H1 (cell line): ENCODE measurements at regions not wholly inside any gene's neighbourhood (a gene's known extent, or its start where the extent isn't known, plus 50 kb on each side); places are given as distances from the start of the nearest gene placed in this dataset.

Source experiments
- CTCF ChIA-PET: fragments of 300-600 bp; sonication (Branson Sonifier 250); formaldehyde crosslinking; loops from one replicate; lab custom pipeline; 2021; ENCODE audit not compliant: partially characterized antibody; lab: Charles Lee
- POLR2A ChIA-PET: fragments of 300-600 bp; sonication (Branson Sonifier 250); formaldehyde crosslinking; loops from one replicate; lab custom pipeline; 2021; ENCODE audit warnings: inconsistent platforms; ENCODE audit not compliant: partially characterized antibody; lab: Charles Lee
- DNase-seq, 2 experiments: peaks; one replicate each; pipeline versions ENCODE4 v3.0.0 to v3.0.0-alpha.2; 2010 to 2022; ENCODE audit warnings: low spot score in 2 of 2, low read depth in 1 of 2, mixed read lengths in 1 of 2
- FAIRE-seq: peaks from 2 replicates; lab custom pipeline; 2011; peaks lifted over from hg19 to GRCh38; lab: Jason Lieb, UNC
- H2AFZ ChIP-seq: 2 replicates; pipeline ENCODE4 v1.8.1; 2012; ENCODE audit warnings: low read length, inconsistent platforms
- H2AK5ac ChIP-seq: 2 replicates; pipeline ENCODE4 v1.6.1; 2013; ENCODE audit warnings: low read depth, low read length
- H2BK120ac ChIP-seq: replicated peaks from 2 replicates; pipeline ENCODE3; 2013; ENCODE audit warnings: low read depth, low read length, inconsistent platforms
- H2BK12ac ChIP-seq: 2 replicates; pipeline ENCODE4 v1.6.1; 2013; ENCODE audit warnings: low read depth, low read length
- H2BK15ac ChIP-seq: 2 replicates; pipeline ENCODE4 v1.6.1; 2013; ENCODE audit warnings: low read length
- H2BK20ac ChIP-seq: 2 replicates; pipeline ENCODE4 v1.6.1; 2013; ENCODE audit warnings: low read length
- H2BK5ac ChIP-seq: 2 replicates; pipeline ENCODE4 v1.6.1; 2013; ENCODE audit warnings: low read depth, low read length
- H3K14ac ChIP-seq: 2 replicates; pipeline ENCODE4 v1.6.1; 2013; ENCODE audit warnings: inconsistent platforms; ENCODE audit not compliant: insufficient read length
- H3K18ac ChIP-seq: 2 replicates; pipeline ENCODE4 v1.6.1; 2013; ENCODE audit warnings: low read length; ENCODE audit errors: extremely low read depth
- H3K23ac ChIP-seq: 2 replicates; pipeline ENCODE4 v1.6.1; 2013; ENCODE audit warnings: inconsistent platforms; ENCODE audit not compliant: insufficient read length
- H3K23me2 ChIP-seq: 2 replicates; pipeline ENCODE4 v1.6.1; 2013; ENCODE audit warnings: low read depth, low read length
- H3K27ac ChIP-seq: 2 replicates; pipeline ENCODE4 v1.6.1; 2011; ENCODE audit warnings: low read depth, low read length, inconsistent platforms
- H3K27me3 ChIP-seq, 4 experiments: replicated peaks in 1 of 4; 1 replicate in 1 of 4; 2 replicates in 3 of 4; pipeline versions ENCODE4 v1.6.1 to v1.8.1; 2011 to 2013; ENCODE audit warnings: low read length in 3 of 4, mild to moderate bottlenecking in 3 of 4, inconsistent platforms in 2 of 4, mixed read lengths in 2 of 4, moderate library complexity in 1 of 4; ENCODE audit not compliant: control insufficient read depth in 3 of 4, insufficient read depth in 3 of 4; ENCODE audit errors: extremely low read depth in 1 of 4
- H3K36me3 ChIP-seq, 4 experiments: 2 replicates each; pipeline versions ENCODE4 v1.6.1 to v1.8.1; 2011 to 2013; ENCODE audit warnings: mild to moderate bottlenecking in 4 of 4, low read length in 3 of 4, moderate library complexity in 2 of 4, control low read depth in 1 of 4, inconsistent platforms in 1 of 4; ENCODE audit not compliant: insufficient read depth in 4 of 4, control insufficient read depth in 2 of 4
- H3K4ac ChIP-seq: replicated peaks from 2 replicates; pipeline ENCODE3; 2013; ENCODE audit warnings: low read length, low read depth, mixed read lengths, inconsistent platforms; ENCODE audit not compliant: insufficient read length
- H3K4me1 ChIP-seq, 4 experiments: replicated peaks in 1 of 4; 1 replicate in 1 of 4; 2 replicates in 3 of 4; pipeline versions ENCODE4 v1.6.1 to v1.8.1; 2011 to 2013; ENCODE audit warnings: low read length in 3 of 4, inconsistent platforms in 2 of 4, mixed read lengths in 1 of 4; ENCODE audit not compliant: insufficient read depth in 4 of 4, control insufficient read depth in 3 of 4
- H3K4me2 ChIP-seq, 2 experiments: 2 replicates each; pipeline versions ENCODE4 v1.6.1 to v1.8.1; 2011 to 2013; ENCODE audit warnings: low read depth in 2 of 2, low read length in 2 of 2, control low read depth in 1 of 2, inconsistent platforms in 1 of 2, mild to moderate bottlenecking in 1 of 2; ENCODE audit not compliant: insufficient read depth in 1 of 2
- H3K4me3 ChIP-seq, 4 experiments: fragments of 200-600, 300-600 bp in 1 of 4; sonication (generic), shearing (Covaris generic), sonication (Bioruptor Twin) in 1 of 4; 2 replicates each; pipeline versions ENCODE4 v1.5.1 to v1.8.1; 2011 to 2016; ENCODE audit warnings: low read length in 4 of 4, low read depth in 3 of 4, control low read depth in 2 of 4, inconsistent platforms in 2 of 4, mild to moderate bottlenecking in 2 of 4, mixed read lengths in 1 of 4, moderate library complexity in 1 of 4; ENCODE audit not compliant: insufficient read depth in 2 of 4; ENCODE audit errors: extremely low read depth in 1 of 4
- H3K56ac ChIP-seq: replicated peaks from 2 replicates; pipeline ENCODE3; 2013; ENCODE audit warnings: low read depth, mild to moderate bottlenecking, mixed read lengths, low read length, inconsistent platforms; ENCODE audit not compliant: insufficient read length
- H3K79me1 ChIP-seq: 2 replicates; pipeline ENCODE4 v1.6.1; 2013; ENCODE audit warnings: low read depth, low read length, control low read depth
- H3K79me2 ChIP-seq, 2 experiments: 2 replicates each; pipeline versions ENCODE4 v1.6.1 to v1.8.1; 2012 to 2013; ENCODE audit warnings: low read length in 2 of 2, mild to moderate bottlenecking in 2 of 2, inconsistent platforms in 1 of 2; ENCODE audit not compliant: insufficient read depth in 2 of 2, control insufficient read depth in 1 of 2
- H3K9ac ChIP-seq, 4 experiments: replicated peaks in 1 of 4; 1 replicate in 1 of 4; 2 replicates in 3 of 4; pipeline versions ENCODE4 v1.6.1 to v1.8.1; 2011 to 2013; ENCODE audit warnings: low read depth in 3 of 4, low read length in 3 of 4, control low read depth in 2 of 4, mild to moderate bottlenecking in 2 of 4, moderate library complexity in 2 of 4, inconsistent platforms in 1 of 4; ENCODE audit errors: extremely low read depth in 1 of 4
- H3K9me3 ChIP-seq, 2 experiments: 2 replicates each; pipeline versions ENCODE4 v1.6.1 to v1.8.1; 2012 to 2013; ENCODE audit warnings: mild to moderate bottlenecking in 2 of 2, moderate library complexity in 2 of 2, control low read depth in 1 of 2, inconsistent platforms in 1 of 2, low read depth in 1 of 2, low read length in 1 of 2, mixed read lengths in 1 of 2; ENCODE audit not compliant: insufficient read depth in 2 of 2
- H4K20me1 ChIP-seq, 2 experiments: replicated peaks in 1 of 2; 2 replicates each; pipeline versions ENCODE3 to v1.8.1; 2011 to 2013; ENCODE audit warnings: inconsistent platforms in 2 of 2, low read length in 2 of 2, mild to moderate bottlenecking in 1 of 2; ENCODE audit not compliant: insufficient read depth in 2 of 2, control insufficient read depth in 1 of 2
- H4K5ac ChIP-seq: 2 replicates; pipeline ENCODE4 v1.6.1; 2013; ENCODE audit warnings: low read length, low read depth, mixed read lengths, inconsistent platforms; ENCODE audit not compliant: insufficient read length
- H4K8ac ChIP-seq: 2 replicates; pipeline ENCODE4 v1.8.0; 2013; ENCODE audit warnings: mild to moderate bottlenecking, moderate library complexity, low read length, inconsistent platforms; ENCODE audit not compliant: insufficient read depth; ENCODE audit errors: extremely low read depth
- H4K91ac ChIP-seq: replicated peaks from 2 replicates; pipeline ENCODE3; 2013; ENCODE audit warnings: low read length, mixed read lengths, inconsistent platforms; ENCODE audit not compliant: insufficient read length
- CBX5 ChIP-seq: fragments of 300-800, 300-1000 bp; sonication (generic); IDR thresholded peaks from 2 replicates; pipeline ENCODE4 v1.7.1; 2016; ENCODE audit warnings: antibody characterized with exemption, low read length, low read depth
- CBX8 ChIP-seq: fragments of 300-800, 300-1000 bp; sonication (generic); IDR thresholded peaks from 2 replicates; pipeline ENCODE4 v1.7.1; 2016; ENCODE audit warnings: low read depth, low read length, borderline replicate concordance
- CEBPB ChIP-seq: IDR thresholded peaks from 2 replicates; pipeline ENCODE4 v1.6.1; 2012; ENCODE audit warnings: low read depth, low read length
- EZH2 ChIP-seq: fragments of 200-600 bp; sonication (generic); IDR thresholded peaks from 2 replicates; pipeline ENCODE4 v1.7.1; 2012; ENCODE audit warnings: low read depth, mild to moderate bottlenecking, moderate library complexity, low read length, inconsistent platforms; ENCODE audit not compliant: severe bottlenecking
- HDAC2 ChIP-seq, 2 experiments: fragments of 300-600 bp in 1 of 2; sonication (generic) in 1 of 2; IDR thresholded peaks; 2 replicates each; pipeline ENCODE4 v1.6.1; 2011 to 2012; ENCODE audit warnings: low read depth in 2 of 2, low read length in 2 of 2, mild to moderate bottlenecking in 2 of 2, moderate library complexity in 2 of 2, borderline replicate concordance in 1 of 2, inconsistent platforms in 1 of 2
- KDM1A ChIP-seq: fragments of 200-600, 300-600 bp; sonication (generic); IDR thresholded peaks from 2 replicates; pipeline ENCODE4 v1.7.1; 2016; ENCODE audit warnings: mild to moderate bottlenecking, low read length, borderline replicate concordance
- POLR2A ChIP-seq, 2 experiments: IDR thresholded peaks; 1 replicate in 1 of 2; 2 replicates in 1 of 2; pipeline ENCODE4 v1.6.1; 2011; ENCODE audit warnings: low read depth in 2 of 2, low read length in 2 of 2, mild to moderate bottlenecking in 2 of 2; ENCODE audit errors: control extremely low read depth in 1 of 2
- RNF2 ChIP-seq: fragments of 200-900, 300-1000 bp; sonication (generic); IDR thresholded peaks from 2 replicates; pipeline ENCODE4 v1.7.1; 2016; ENCODE audit warnings: borderline replicate concordance, low read depth, mild to moderate bottlenecking, antibody characterized with exemption, low read length; ENCODE audit not compliant: poor library complexity, severe bottlenecking; ENCODE audit errors: missing control alignments
- RXRA ChIP-seq: IDR thresholded peaks from 2 replicates; pipeline ENCODE4 v1.6.1; 2011; ENCODE audit warnings: low read depth, mild to moderate bottlenecking, low read length, moderate library complexity; ENCODE audit not compliant: insufficient read depth
- SIN3A ChIP-seq, 2 experiments: IDR thresholded peaks in 1 of 2; conservative IDR thresholded peaks in 1 of 2; 2 replicates each; pipeline ENCODE4 v1.6.1; 2011 to 2012; ENCODE audit warnings: low read length in 2 of 2, improper control_type of control experiment in 1 of 2, low read depth in 1 of 2, mild to moderate bottlenecking in 1 of 2
- SIRT6 ChIP-seq: IDR thresholded peaks from one replicate; pipeline ENCODE4 v1.7.1; 2012; ENCODE audit warnings: low read length, inconsistent platforms
- SIX5 ChIP-seq: IDR thresholded peaks from 2 replicates; pipeline ENCODE4 v1.6.1; 2011; ENCODE audit warnings: mild to moderate bottlenecking, low read depth, low read length
- SP4 ChIP-seq: IDR thresholded peaks from 2 replicates; pipeline ENCODE4 v1.6.1; 2012; ENCODE audit warnings: low read length, inconsistent platforms
- SRF ChIP-seq: IDR thresholded peaks from 2 replicates; pipeline ENCODE4 v1.6.1; 2011; ENCODE audit warnings: mild to moderate bottlenecking, low read depth, low read length, moderate library complexity
- WGBS, 2 experiments: shearing (Covaris generic) in 1 of 2; methylation state at CpG; one replicate each; pipeline versions ENCODE4 v1.1.6 to v1.1.7; 2013 to 2015; ENCODE audit warnings: low lambda C conversion rate in 2 of 2, mixed read lengths in 2 of 2, inconsistent platforms in 1 of 2, low coverage in 1 of 2, missing lambda C conversion rate in 1 of 2; ENCODE audit not compliant: insufficient replicate concordance in 2 of 2, insufficient coverage in 1 of 2, insufficient read length in 1 of 2; ENCODE audit errors: extremely low coverage in 1 of 2, missing lambda C conversion rate in 1 of 2; 5-methylcytosine and 5-hydroxymethylcytosine counted together

- H3K4me2 ChIP-seq: no peak overlapping the region
- no peak overlapping the region for H3K14ac ChIP-seq
- ChIA-PET CTCF (interaction anchor here (0.6 kb wide), 1 partner anchor 1033 kb away, joined by 3 read pairs; no protein-coding TSS in a partner anchor), POLR2A (no interaction called here)
- no peak overlapping the region for H3K27ac ChIP-seq
- H2BK120ac ChIP-seq: no peak overlapping the region
- FAIRE-seq (no peak), DNase-seq (no peak)
- H3K27me3 ChIP-seq: no peaks in the 10 kb centered on the region
- no peak overlapping the region for H4K5ac ChIP-seq
- H3K9me3 ChIP-seq: no peaks in the 10 kb centered on the region
- H4K20me1 ChIP-seq: no peaks in the 10 kb centered on the region
- H2AFZ ChIP-seq: no peak overlapping the region
- no peaks in the 10 kb centered on the region for H3K79me2 ChIP-seq
- H4K8ac ChIP-seq: no peak overlapping the region
- no peaks in the 10 kb centered on the region for H3K36me3 ChIP-seq
- H2BK5ac ChIP-seq: no peak overlapping the region
- H3K18ac ChIP-seq: no peak overlapping the region
- WGBS, 2 experiments: 96% methylated on average over 3 of the region's 3 CpGs; no CpG with 5 or more reads in 1 of the 2 experiments
- H3K79me1 ChIP-seq: no peaks in the 10 kb centered on the region
- H2AK5ac ChIP-seq: no peak overlapping the region
- H4K91ac ChIP-seq: no peak overlapping the region
- H2BK20ac ChIP-seq: no peak overlapping the region
- no peaks in the 10 kb centered on the region; the same call in 1 of the 2 replicates for H3K23me2 ChIP-seq
- H3K4me1 ChIP-seq: no peaks in the 10 kb centered on the region
- H2BK15ac ChIP-seq: no peak overlapping the region
- H3K4ac ChIP-seq: no peak overlapping the region
- no peak overlapping the region for H3K4me3 ChIP-seq
- no peak overlapping the region for H3K23ac ChIP-seq
- H3K56ac ChIP-seq: no peak overlapping the region
- no peak overlapping the region for H2BK12ac ChIP-seq
- H3K9ac ChIP-seq: no peak overlapping the region
- TF ChIP-seq RNF2 (no peak), SRF (no peak), KDM1A (no peak), CEBPB (no peak), SIRT6 (no peak), CBX5 (no peak), POLR2A (IDR thresholded peaks at IDR 0.05; ENCODE audit: control extremely low read depth in 1 of 2, low read depth in 2 of 2, low read length in 2 of 2) (no peak), CBX8 (no peak), SIN3A (conservative IDR thresholded peaks at IDR 0.05 in 1 of 2, IDR thresholded peaks at IDR 0.05 in 1 of 2; ENCODE audit: low read depth in 1 of 2, low read length in 2 of 2) (no peak), SP4 (no peak), HDAC2 (IDR thresholded peaks at IDR 0.05; ENCODE audit: borderline replicate concordance in 1 of 2, low read depth in 2 of 2, low read length in 2 of 2) (no peak), RXRA (no peak), EZH2 (no peak), SIX5 (no peak)
These were observed 102.1 kb upstream of the SPHKAP start for GRCh38 chr2:228283491-228284171.
